ENCODE measurements at regions not wholly inside any gene's neighbourhood (a gene's known extent, or its start where the extent isn't known, plus 50 kb on each side); places are given as distances from the start of the nearest gene placed in this dataset.

DNA sequence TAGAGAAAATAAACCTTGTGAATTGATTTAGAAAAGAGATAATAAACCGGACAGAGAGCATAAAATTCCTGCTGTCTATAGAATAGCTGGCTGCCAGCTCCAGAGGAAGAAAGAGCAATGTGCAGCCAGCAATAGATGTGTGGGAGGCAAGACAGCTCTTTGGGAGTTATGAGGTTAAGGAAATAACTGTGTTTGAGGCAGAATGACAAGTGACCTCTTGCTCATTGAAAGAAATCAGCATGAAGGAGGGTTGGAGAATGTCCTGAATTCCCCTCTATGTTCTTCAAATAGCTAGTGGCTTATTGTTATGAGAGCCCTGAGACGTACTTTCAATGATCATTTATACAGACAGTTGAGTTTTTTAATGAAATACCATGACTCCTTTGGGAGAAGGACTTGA lies 1009.9 kb upstream of the NXPH2 start:
- TF ChIP-seq, protein P1, sequence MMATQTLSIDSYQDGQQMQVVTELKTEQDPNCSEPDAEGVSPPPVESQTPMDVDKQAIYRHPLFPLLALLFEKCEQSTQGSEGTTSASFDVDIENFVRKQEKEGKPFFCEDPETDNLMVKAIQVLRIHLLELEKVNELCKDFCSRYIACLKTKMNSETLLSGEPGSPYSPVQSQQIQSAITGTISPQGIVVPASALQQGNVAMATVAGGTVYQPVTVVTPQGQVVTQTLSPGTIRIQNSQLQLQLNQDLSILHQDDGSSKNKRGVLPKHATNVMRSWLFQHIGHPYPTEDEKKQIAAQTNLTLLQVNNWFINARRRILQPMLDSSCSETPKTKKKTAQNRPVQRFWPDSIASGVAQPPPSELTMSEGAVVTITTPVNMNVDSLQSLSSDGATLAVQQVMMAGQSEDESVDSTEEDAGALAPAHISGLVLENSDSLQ (IDR thresholded peaks at IDR 0.05), result no peak
- TF ChIP-seq ARNT (IDR thresholded peaks at IDR 0.05) (no peak), BHLHE40 (IDR thresholded peaks at IDR 0.05; ENCODE audit: borderline replicate concordance) (no peak), TARDBP (IDR thresholded peaks at IDR 0.05) (no peak), NFRKB (IDR thresholded peaks at IDR 0.05) (no peak)
